WTC11 (cell line): ENCODE measurements at regions not wholly inside any gene's neighbourhood (a gene's known extent, or its start where the extent isn't known, plus 50 kb on each side); places are given as distances from the start of the nearest gene placed in this dataset.

Source experiments
- KAT7 ChIP-seq: sonication (generic); formaldehyde crosslinking; IDR thresholded peaks from 2 replicates; pipeline ENCODE4 v1.8.1; 2023; ENCODE audit warnings: missing genetic modification reagents, mild to moderate bottlenecking, borderline replicate concordance
- NFATC4 ChIP-seq: fragments of 250-450 bp; sonication (Bioruptor Pico); IDR thresholded peaks from 2 replicates; pipeline ENCODE4 v1.9.0; 2021; ENCODE audit warnings: mild to moderate bottlenecking
- NR1H2 ChIP-seq: sonication (generic); formaldehyde crosslinking; IDR thresholded peaks from 2 replicates; pipeline ENCODE4 v1.9.0; 2021; ENCODE audit warnings: mild to moderate bottlenecking, moderate library complexity, missing genetic modification reagents
- ZBTB21 ChIP-seq: sonication (generic); formaldehyde crosslinking; IDR thresholded peaks from 2 replicates; pipeline ENCODE4 v1.8.1; 2023; ENCODE audit warnings: mild to moderate bottlenecking, missing genetic modification reagents, borderline replicate concordance
- TF ChIP-seq, protein P1 (sequence below): fragments of 200-600 bp; IDR thresholded peaks from 2 replicates; pipeline ENCODE4 v1.8.0; 2022; ENCODE audit warnings: antibody characterized with exemption
- TF ChIP-seq, protein P2 (sequence below): sonication (generic); formaldehyde crosslinking; IDR thresholded peaks from 2 replicates; pipeline ENCODE4 v1.8.0; 2022; ENCODE audit warnings: mild to moderate bottlenecking, missing genetic modification reagents
- TF ChIP-seq, protein P3 (sequence below): sonication (generic); formaldehyde crosslinking; IDR thresholded peaks from 2 replicates; pipeline ENCODE4 v1.8.1; 2023; ENCODE audit warnings: mild to moderate bottlenecking, moderate library complexity, missing genetic modification reagents
- TF ChIP-seq, protein P4 (sequence below): sonication (generic); formaldehyde crosslinking; IDR thresholded peaks from 2 replicates; pipeline ENCODE4 v1.8.1; 2023; ENCODE audit warnings: mild to moderate bottlenecking, missing genetic modification reagents
- TF ChIP-seq, protein P5 (sequence below): sonication (generic); formaldehyde crosslinking; IDR thresholded peaks from 2 replicates; pipeline ENCODE4 v1.8.1; 2023; ENCODE audit warnings: mild to moderate bottlenecking, missing genetic modification reagents, moderate library complexity
- TF ChIP-seq, protein P6 (sequence below): fragments of 250-450 bp; sonication (Bioruptor Pico); IDR thresholded peaks from 2 replicates; pipeline ENCODE4 v1.9.0; 2021; ENCODE audit warnings: mild to moderate bottlenecking, borderline replicate concordance
- TF ChIP-seq, protein P7 (sequence below): sonication (generic); formaldehyde crosslinking; IDR thresholded peaks from 2 replicates; pipeline ENCODE4 v1.8.0; 2022; ENCODE audit warnings: mild to moderate bottlenecking, missing genetic modification reagents
- TF ChIP-seq, protein P8 (sequence below): sonication (generic); formaldehyde crosslinking; IDR thresholded peaks from 2 replicates; pipeline ENCODE4 v1.8.0; 2023; ENCODE audit warnings: missing genetic modification reagents
- TF ChIP-seq, protein P9 (sequence below): sonication (generic); formaldehyde crosslinking; IDR thresholded peaks from 2 replicates; pipeline ENCODE4 v1.8.0; 2022; ENCODE audit warnings: mild to moderate bottlenecking, missing genetic modification reagents
- TF ChIP-seq, protein P10 (sequence below): sonication (generic); formaldehyde crosslinking; conservative IDR thresholded peaks from 2 replicates; pipeline ENCODE4 v1.8.1; 2022; ENCODE audit warnings: mild to moderate bottlenecking, missing genetic modification reagents

DNA sequence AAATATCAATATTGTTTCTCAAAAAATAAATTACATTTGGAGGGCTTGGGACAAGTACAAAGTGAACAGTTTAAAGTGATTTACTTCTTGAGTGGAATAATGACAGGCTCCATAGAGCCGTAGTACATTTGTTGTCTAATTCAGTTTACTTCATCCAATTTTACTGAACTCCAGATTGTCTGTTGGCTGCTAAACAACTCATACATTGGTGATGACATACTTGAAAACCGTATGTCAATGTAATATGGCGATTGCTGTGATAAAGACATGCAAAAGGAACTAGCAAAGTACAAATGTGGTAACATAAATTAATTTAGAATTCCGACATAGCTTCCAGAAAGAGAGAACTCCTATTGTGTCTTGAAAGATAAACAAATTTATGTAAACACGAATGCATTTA, 1197.5 kb upstream of the CDH18 start:
- TF ChIP-seq, protein P1, sequence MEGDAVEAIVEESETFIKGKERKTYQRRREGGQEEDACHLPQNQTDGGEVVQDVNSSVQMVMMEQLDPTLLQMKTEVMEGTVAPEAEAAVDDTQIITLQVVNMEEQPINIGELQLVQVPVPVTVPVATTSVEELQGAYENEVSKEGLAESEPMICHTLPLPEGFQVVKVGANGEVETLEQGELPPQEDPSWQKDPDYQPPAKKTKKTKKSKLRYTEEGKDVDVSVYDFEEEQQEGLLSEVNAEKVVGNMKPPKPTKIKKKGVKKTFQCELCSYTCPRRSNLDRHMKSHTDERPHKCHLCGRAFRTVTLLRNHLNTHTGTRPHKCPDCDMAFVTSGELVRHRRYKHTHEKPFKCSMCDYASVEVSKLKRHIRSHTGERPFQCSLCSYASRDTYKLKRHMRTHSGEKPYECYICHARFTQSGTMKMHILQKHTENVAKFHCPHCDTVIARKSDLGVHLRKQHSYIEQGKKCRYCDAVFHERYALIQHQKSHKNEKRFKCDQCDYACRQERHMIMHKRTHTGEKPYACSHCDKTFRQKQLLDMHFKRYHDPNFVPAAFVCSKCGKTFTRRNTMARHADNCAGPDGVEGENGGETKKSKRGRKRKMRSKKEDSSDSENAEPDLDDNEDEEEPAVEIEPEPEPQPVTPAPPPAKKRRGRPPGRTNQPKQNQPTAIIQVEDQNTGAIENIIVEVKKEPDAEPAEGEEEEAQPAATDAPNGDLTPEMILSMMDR = no peak
- TF ChIP-seq, protein P2, sequence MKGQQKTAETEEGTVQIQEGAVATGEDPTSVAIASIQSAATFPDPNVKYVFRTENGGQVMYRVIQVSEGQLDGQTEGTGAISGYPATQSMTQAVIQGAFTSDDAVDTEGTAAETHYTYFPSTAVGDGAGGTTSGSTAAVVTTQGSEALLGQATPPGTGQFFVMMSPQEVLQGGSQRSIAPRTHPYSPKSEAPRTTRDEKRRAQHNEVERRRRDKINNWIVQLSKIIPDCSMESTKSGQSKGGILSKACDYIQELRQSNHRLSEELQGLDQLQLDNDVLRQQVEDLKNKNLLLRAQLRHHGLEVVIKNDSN (CRISPR knock-in tag) = no peak
- TF ChIP-seq KAT7 (CRISPR knock-in tag) = no peak
- no peak for TF ChIP-seq NFATC4 (CRISPR knock-in tag)
- TF ChIP-seq, protein P3, sequence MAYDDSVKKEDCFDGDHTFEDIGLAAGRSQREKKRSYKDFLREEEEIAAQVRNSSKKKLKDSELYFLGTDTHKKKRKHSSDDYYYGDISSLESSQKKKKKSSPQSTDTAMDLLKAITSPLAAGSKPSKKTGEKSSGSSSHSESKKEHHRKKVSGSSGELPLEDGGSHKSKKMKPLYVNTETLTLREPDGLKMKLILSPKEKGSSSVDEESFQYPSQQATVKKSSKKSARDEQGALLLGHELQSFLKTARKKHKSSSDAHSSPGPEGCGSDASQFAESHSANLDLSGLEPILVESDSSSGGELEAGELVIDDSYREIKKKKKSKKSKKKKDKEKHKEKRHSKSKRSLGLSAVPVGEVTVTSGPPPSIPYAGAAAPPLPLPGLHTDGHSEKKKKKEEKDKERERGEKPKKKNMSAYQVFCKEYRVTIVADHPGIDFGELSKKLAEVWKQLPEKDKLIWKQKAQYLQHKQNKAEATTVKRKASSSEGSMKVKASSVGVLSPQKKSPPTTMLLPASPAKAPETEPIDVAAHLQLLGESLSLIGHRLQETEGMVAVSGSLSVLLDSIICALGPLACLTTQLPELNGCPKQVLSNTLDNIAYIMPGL = no peak
- TF ChIP-seq NR1H2 (CRISPR knock-in tag) = no peak
- TF ChIP-seq, protein P4, sequence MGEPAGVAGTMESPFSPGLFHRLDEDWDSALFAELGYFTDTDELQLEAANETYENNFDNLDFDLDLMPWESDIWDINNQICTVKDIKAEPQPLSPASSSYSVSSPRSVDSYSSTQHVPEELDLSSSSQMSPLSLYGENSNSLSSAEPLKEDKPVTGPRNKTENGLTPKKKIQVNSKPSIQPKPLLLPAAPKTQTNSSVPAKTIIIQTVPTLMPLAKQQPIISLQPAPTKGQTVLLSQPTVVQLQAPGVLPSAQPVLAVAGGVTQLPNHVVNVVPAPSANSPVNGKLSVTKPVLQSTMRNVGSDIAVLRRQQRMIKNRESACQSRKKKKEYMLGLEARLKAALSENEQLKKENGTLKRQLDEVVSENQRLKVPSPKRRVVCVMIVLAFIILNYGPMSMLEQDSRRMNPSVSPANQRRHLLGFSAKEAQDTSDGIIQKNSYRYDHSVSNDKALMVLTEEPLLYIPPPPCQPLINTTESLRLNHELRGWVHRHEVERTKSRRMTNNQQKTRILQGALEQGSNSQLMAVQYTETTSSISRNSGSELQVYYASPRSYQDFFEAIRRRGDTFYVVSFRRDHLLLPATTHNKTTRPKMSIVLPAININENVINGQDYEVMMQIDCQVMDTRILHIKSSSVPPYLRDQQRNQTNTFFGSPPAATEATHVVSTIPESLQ (CRISPR knock-in tag) = no peak
- TF ChIP-seq, protein P5, sequence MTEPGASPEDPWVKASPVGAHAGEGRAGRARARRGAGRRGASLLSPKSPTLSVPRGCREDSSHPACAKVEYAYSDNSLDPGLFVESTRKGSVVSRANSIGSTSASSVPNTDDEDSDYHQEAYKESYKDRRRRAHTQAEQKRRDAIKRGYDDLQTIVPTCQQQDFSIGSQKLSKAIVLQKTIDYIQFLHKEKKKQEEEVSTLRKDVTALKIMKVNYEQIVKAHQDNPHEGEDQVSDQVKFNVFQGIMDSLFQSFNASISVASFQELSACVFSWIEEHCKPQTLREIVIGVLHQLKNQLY (CRISPR knock-in tag) = no peak
- TF ChIP-seq, protein P6, sequence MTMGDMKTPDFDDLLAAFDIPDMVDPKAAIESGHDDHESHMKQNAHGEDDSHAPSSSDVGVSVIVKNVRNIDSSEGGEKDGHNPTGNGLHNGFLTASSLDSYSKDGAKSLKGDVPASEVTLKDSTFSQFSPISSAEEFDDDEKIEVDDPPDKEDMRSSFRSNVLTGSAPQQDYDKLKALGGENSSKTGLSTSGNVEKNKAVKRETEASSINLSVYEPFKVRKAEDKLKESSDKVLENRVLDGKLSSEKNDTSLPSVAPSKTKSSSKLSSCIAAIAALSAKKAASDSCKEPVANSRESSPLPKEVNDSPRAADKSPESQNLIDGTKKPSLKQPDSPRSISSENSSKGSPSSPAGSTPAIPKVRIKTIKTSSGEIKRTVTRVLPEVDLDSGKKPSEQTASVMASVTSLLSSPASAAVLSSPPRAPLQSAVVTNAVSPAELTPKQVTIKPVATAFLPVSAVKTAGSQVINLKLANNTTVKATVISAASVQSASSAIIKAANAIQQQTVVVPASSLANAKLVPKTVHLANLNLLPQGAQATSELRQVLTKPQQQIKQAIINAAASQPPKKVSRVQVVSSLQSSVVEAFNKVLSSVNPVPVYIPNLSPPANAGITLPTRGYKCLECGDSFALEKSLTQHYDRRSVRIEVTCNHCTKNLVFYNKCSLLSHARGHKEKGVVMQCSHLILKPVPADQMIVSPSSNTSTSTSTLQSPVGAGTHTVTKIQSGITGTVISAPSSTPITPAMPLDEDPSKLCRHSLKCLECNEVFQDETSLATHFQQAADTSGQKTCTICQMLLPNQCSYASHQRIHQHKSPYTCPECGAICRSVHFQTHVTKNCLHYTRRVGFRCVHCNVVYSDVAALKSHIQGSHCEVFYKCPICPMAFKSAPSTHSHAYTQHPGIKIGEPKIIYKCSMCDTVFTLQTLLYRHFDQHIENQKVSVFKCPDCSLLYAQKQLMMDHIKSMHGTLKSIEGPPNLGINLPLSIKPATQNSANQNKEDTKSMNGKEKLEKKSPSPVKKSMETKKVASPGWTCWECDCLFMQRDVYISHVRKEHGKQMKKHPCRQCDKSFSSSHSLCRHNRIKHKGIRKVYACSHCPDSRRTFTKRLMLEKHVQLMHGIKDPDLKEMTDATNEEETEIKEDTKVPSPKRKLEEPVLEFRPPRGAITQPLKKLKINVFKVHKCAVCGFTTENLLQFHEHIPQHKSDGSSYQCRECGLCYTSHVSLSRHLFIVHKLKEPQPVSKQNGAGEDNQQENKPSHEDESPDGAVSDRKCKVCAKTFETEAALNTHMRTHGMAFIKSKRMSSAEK (CRISPR knock-in tag) = no peak
- TF ChIP-seq ZBTB21 (CRISPR knock-in tag) = no peak
- TF ChIP-seq, protein P7, sequence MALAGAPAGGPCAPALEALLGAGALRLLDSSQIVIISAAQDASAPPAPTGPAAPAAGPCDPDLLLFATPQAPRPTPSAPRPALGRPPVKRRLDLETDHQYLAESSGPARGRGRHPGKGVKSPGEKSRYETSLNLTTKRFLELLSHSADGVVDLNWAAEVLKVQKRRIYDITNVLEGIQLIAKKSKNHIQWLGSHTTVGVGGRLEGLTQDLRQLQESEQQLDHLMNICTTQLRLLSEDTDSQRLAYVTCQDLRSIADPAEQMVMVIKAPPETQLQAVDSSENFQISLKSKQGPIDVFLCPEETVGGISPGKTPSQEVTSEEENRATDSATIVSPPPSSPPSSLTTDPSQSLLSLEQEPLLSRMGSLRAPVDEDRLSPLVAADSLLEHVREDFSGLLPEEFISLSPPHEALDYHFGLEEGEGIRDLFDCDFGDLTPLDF (CRISPR knock-in tag) = no peak
- TF ChIP-seq, protein P8, sequence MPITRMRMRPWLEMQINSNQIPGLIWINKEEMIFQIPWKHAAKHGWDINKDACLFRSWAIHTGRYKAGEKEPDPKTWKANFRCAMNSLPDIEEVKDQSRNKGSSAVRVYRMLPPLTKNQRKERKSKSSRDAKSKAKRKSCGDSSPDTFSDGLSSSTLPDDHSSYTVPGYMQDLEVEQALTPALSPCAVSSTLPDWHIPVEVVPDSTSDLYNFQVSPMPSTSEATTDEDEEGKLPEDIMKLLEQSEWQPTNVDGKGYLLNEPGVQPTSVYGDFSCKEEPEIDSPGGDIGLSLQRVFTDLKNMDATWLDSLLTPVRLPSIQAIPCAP = no peak
- TF ChIP-seq, protein P9, sequence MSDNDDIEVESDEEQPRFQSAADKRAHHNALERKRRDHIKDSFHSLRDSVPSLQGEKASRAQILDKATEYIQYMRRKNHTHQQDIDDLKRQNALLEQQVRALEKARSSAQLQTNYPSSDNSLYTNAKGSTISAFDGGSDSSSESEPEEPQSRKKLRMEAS (CRISPR knock-in tag) = no peak
- TF ChIP-seq, protein P10, sequence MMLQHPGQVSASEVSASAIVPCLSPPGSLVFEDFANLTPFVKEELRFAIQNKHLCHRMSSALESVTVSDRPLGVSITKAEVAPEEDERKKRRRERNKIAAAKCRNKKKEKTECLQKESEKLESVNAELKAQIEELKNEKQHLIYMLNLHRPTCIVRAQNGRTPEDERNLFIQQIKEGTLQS (CRISPR knock-in tag) = no peak
